K562 (cell line): ENCODE measurements at regions not wholly inside any gene's neighbourhood (a gene's known extent, or its start where the extent isn't known, plus 50 kb on each side); places are given as distances from the start of the nearest gene placed in this dataset.

ENCODE experiments used
- CSDE1 ChIP-seq, 2 experiments: fragments of 450-650 bp; IDR thresholded peaks; 2 replicates each; pipeline ENCODE4 v1.6.1; 2016; ENCODE audit warnings: mild to moderate bottlenecking in 1 of 2
- DIDO1 ChIP-seq: fragments of 450-650 bp; IDR thresholded peaks from 2 replicates; pipeline ENCODE4 v1.6.1; 2016; ENCODE audit warnings: low read depth, missing biosample characterization, missing genetic modification characterization
- E2F1 ChIP-seq: sonication (generic); formaldehyde crosslinking; IDR thresholded peaks from 2 replicates; pipeline ENCODE4 v1.8.1; 2023; ENCODE audit warnings: mild to moderate bottlenecking, missing genetic modification reagents, moderate library complexity
- FOXM1 ChIP-seq, 2 experiments: fragments of 450-650 bp in 1 of 2; sonication (generic) in 1 of 2; formaldehyde crosslinking in 1 of 2; IDR thresholded peaks; 2 replicates each; pipeline versions ENCODE4 v1.6.1 to v1.9.0; 2017 to 2022; ENCODE audit warnings: low read depth in 2 of 2, mild to moderate bottlenecking in 2 of 2, missing genetic modification reagents in 1 of 2, moderate library complexity in 1 of 2
- HDAC2 ChIP-seq: fragments of 450-650 bp; IDR thresholded peaks from 2 replicates; pipeline ENCODE4 v1.6.1; 2016; ENCODE audit warnings: mild to moderate bottlenecking
- ILK ChIP-seq: fragments of 450-650 bp; IDR thresholded peaks from 2 replicates; pipeline ENCODE4 v1.6.1; 2016; ENCODE audit warnings: missing genetic modification characterization, low read depth, mild to moderate bottlenecking, missing compliant biosample characterization, moderate library complexity, borderline replicate concordance
- POLR2G ChIP-seq: fragments of 200-400 bp; formaldehyde crosslinking; IDR thresholded peaks from 2 replicates; pipeline ENCODE4 v1.6.1; 2017; ENCODE audit warnings: low read depth, mild to moderate bottlenecking, antibody characterized with exemption, low read length, moderate library complexity
- SP1 ChIP-seq: sonication (generic); formaldehyde crosslinking; IDR thresholded peaks from 2 replicates; pipeline ENCODE4 v1.8.1; 2022; ENCODE audit warnings: mild to moderate bottlenecking, missing genetic modification reagents
- THRAP3 ChIP-seq: fragments of 450-650 bp; IDR thresholded peaks from 2 replicates; pipeline ENCODE4 v1.6.1; 2016; ENCODE audit warnings: mild to moderate bottlenecking, inconsistent platforms, borderline replicate concordance
- U2AF1 ChIP-seq: fragments of 200-400 bp; formaldehyde crosslinking; optimal IDR thresholded peaks from 2 replicates; pipeline ENCODE3; 2017; ENCODE audit warnings: mild to moderate bottlenecking, low read depth, low read length, moderate library complexity
- ZFX ChIP-seq: sonication (generic); formaldehyde crosslinking; IDR thresholded peaks from 2 replicates; pipeline ENCODE4 v1.8.0; 2022; ENCODE audit warnings: mild to moderate bottlenecking, missing genetic modification reagents, moderate library complexity
- ZNF282 ChIP-seq: sonication (generic); formaldehyde crosslinking; IDR thresholded peaks from 2 replicates; pipeline ENCODE4 v1.8.1; 2023; ENCODE audit warnings: missing genetic modification reagents
- TF ChIP-seq, protein P1 (sequence below): fragments of 450-650 bp; IDR thresholded peaks from 2 replicates; pipeline ENCODE4 v1.6.1; 2016; ENCODE audit warnings: mild to moderate bottlenecking, moderate library complexity
- TF ChIP-seq, protein P2 (sequence below): fragments of 250-450 bp; sonication (Bioruptor Pico); IDR thresholded peaks from 2 replicates; pipeline ENCODE4 v1.8.0; 2021; ENCODE audit warnings: moderate library complexity, mild to moderate bottlenecking, inconsistent platforms

DNA sequence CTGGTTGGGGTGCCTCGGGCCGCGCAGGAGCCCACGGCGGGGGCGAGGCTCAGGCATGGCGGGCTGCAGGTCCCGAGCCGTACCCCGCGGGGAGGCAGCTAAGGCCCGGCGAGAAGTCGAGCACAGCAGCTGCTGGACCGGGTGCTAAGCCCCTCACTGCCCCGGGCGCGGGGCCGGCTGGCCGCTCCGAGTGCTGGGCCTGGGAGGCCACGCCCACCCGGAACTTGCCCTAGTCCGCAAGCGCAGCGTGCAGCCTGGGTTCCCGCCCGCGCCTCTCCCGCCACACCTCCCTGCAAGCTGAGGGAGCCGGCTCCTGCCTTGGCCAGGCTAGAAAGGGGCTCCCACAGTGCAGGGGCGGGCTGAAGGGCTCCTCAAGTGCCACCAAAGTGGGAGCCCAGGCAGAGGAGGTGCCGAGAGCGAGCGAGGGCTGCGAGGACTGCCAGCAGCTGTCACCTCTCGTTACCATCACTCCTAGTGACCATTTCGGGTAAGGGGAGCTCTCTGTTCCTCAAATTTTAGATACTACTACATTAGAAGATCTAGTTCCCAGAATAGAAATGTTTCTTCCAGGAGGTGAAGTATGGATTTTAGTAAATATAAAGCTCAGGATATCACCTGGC is 417.0 kb upstream of the AGTR1 start (continued):
- TF ChIP-seq SP1 (CRISPR knock-in tag) (no peak), CSDE1 (IDR thresholded peaks at IDR 0.05) (no peak), DIDO1 (tag) (no peak), ILK (tag) (no peak), FOXM1 (IDR thresholded peaks at IDR 0.05; ENCODE audit: low read depth) (no peak), FOXM1 (CRISPR knock-in tag; IDR thresholded peaks at IDR 0.05; ENCODE audit: low read depth) (no peak), THRAP3 (no peak), U2AF1 (no peak), ZFX (CRISPR knock-in tag) (peak; percentile 35), POLR2G (peak; percentile 34; the same call in 1 of the 2 replicates), ZNF282 (CRISPR knock-in tag) (no peak), HDAC2 (no peak), E2F1 (CRISPR knock-in tag) (no peak)
- TF ChIP-seq, protein P1, sequence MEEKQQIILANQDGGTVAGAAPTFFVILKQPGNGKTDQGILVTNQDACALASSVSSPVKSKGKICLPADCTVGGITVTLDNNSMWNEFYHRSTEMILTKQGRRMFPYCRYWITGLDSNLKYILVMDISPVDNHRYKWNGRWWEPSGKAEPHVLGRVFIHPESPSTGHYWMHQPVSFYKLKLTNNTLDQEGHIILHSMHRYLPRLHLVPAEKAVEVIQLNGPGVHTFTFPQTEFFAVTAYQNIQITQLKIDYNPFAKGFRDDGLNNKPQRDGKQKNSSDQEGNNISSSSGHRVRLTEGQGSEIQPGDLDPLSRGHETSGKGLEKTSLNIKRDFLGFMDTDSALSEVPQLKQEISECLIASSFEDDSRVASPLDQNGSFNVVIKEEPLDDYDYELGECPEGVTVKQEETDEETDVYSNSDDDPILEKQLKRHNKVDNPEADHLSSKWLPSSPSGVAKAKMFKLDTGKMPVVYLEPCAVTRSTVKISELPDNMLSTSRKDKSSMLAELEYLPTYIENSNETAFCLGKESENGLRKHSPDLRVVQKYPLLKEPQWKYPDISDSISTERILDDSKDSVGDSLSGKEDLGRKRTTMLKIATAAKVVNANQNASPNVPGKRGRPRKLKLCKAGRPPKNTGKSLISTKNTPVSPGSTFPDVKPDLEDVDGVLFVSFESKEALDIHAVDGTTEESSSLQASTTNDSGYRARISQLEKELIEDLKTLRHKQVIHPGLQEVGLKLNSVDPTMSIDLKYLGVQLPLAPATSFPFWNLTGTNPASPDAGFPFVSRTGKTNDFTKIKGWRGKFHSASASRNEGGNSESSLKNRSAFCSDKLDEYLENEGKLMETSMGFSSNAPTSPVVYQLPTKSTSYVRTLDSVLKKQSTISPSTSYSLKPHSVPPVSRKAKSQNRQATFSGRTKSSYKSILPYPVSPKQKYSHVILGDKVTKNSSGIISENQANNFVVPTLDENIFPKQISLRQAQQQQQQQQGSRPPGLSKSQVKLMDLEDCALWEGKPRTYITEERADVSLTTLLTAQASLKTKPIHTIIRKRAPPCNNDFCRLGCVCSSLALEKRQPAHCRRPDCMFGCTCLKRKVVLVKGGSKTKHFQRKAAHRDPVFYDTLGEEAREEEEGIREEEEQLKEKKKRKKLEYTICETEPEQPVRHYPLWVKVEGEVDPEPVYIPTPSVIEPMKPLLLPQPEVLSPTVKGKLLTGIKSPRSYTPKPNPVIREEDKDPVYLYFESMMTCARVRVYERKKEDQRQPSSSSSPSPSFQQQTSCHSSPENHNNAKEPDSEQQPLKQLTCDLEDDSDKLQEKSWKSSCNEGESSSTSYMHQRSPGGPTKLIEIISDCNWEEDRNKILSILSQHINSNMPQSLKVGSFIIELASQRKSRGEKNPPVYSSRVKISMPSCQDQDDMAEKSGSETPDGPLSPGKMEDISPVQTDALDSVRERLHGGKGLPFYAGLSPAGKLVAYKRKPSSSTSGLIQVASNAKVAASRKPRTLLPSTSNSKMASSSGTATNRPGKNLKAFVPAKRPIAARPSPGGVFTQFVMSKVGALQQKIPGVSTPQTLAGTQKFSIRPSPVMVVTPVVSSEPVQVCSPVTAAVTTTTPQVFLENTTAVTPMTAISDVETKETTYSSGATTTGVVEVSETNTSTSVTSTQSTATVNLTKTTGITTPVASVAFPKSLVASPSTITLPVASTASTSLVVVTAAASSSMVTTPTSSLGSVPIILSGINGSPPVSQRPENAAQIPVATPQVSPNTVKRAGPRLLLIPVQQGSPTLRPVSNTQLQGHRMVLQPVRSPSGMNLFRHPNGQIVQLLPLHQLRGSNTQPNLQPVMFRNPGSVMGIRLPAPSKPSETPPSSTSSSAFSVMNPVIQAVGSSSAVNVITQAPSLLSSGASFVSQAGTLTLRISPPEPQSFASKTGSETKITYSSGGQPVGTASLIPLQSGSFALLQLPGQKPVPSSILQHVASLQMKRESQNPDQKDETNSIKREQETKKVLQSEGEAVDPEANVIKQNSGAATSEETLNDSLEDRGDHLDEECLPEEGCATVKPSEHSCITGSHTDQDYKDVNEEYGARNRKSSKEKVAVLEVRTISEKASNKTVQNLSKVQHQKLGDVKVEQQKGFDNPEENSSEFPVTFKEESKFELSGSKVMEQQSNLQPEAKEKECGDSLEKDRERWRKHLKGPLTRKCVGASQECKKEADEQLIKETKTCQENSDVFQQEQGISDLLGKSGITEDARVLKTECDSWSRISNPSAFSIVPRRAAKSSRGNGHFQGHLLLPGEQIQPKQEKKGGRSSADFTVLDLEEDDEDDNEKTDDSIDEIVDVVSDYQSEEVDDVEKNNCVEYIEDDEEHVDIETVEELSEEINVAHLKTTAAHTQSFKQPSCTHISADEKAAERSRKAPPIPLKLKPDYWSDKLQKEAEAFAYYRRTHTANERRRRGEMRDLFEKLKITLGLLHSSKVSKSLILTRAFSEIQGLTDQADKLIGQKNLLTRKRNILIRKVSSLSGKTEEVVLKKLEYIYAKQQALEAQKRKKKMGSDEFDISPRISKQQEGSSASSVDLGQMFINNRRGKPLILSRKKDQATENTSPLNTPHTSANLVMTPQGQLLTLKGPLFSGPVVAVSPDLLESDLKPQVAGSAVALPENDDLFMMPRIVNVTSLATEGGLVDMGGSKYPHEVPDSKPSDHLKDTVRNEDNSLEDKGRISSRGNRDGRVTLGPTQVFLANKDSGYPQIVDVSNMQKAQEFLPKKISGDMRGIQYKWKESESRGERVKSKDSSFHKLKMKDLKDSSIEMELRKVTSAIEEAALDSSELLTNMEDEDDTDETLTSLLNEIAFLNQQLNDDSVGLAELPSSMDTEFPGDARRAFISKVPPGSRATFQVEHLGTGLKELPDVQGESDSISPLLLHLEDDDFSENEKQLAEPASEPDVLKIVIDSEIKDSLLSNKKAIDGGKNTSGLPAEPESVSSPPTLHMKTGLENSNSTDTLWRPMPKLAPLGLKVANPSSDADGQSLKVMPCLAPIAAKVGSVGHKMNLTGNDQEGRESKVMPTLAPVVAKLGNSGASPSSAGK, result peak; percentile 59; the same call in 1 of the 2 replicates
- TF ChIP-seq, protein P2, sequence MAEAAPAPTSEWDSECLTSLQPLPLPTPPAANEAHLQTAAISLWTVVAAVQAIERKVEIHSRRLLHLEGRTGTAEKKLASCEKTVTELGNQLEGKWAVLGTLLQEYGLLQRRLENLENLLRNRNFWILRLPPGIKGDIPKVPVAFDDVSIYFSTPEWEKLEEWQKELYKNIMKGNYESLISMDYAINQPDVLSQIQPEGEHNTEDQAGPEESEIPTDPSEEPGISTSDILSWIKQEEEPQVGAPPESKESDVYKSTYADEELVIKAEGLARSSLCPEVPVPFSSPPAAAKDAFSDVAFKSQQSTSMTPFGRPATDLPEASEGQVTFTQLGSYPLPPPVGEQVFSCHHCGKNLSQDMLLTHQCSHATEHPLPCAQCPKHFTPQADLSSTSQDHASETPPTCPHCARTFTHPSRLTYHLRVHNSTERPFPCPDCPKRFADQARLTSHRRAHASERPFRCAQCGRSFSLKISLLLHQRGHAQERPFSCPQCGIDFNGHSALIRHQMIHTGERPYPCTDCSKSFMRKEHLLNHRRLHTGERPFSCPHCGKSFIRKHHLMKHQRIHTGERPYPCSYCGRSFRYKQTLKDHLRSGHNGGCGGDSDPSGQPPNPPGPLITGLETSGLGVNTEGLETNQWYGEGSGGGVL (CRISPR knock-in tag), result no peak
